Neural progenitor cell (in vitro differentiated cells): ENCODE measurements at regions not wholly inside any gene's neighbourhood (a gene's known extent, or its start where the extent isn't known, plus 50 kb on each side); places are given as distances from the start of the nearest gene placed in this dataset.

ENCODE experiments used
- DNase-seq: peaks from one replicate; pipeline ENCODE4 v3.0.0-alpha.2; 2016; ENCODE audit warnings: low spot score
- H2AFZ ChIP-seq: fragments of 200-600 bp; sonication (generic); replicated peaks from 2 replicates; pipeline ENCODE4 v1.6.1; 2016; ENCODE audit warnings: antibody characterized with exemption
- H3F3A ChIP-seq: fragments of 200-600 bp; sonication (generic); 2 replicates; pipeline ENCODE4 v1.6.1; 2016; ENCODE audit warnings: antibody characterized with exemption, low read depth
- H3K27ac ChIP-seq: fragments of 200-600 bp; sonication (generic); 2 replicates; pipeline ENCODE4 v1.5.1; 2016; ENCODE audit warnings: mild to moderate bottlenecking
- H3K27me3 ChIP-seq: fragments of 200-600 bp; sonication (generic); 2 replicates; pipeline ENCODE4 v1.6.1; 2016; ENCODE audit warnings: mild to moderate bottlenecking, moderate library complexity
- H3K36me3 ChIP-seq: fragments of 200-600 bp; sonication (generic); 2 replicates; pipeline ENCODE4 v1.5.1; 2016
- H3K4me1 ChIP-seq: fragments of 200-600 bp; sonication (generic); 2 replicates; pipeline ENCODE4 v1.6.1; 2016; ENCODE audit warnings: mixed run types
- H3K4me2 ChIP-seq: fragments of 200-600 bp; sonication (generic); 2 replicates; pipeline ENCODE4 v1.6.1; 2016
- H3K4me3 ChIP-seq: fragments of 200-600 bp; sonication (generic); 2 replicates; pipeline ENCODE4 v1.5.1; 2016
- H3K79me2 ChIP-seq: fragments of 200-600 bp; sonication (generic); 2 replicates; pipeline ENCODE4 v1.6.1; 2016; ENCODE audit warnings: low read depth
- H3K9ac ChIP-seq: fragments of 200-600 bp; sonication (generic); 2 replicates; pipeline ENCODE4 v1.6.1; 2016
- H3K9me3 ChIP-seq: fragments of 200-600 bp; sonication (generic); 2 replicates; pipeline ENCODE4 v1.5.1; 2016; ENCODE audit warnings: low read depth
- H4K20me1 ChIP-seq: fragments of 200-600 bp; sonication (generic); 2 replicates; pipeline ENCODE4 v1.6.1; 2016; ENCODE audit warnings: low read depth
- H3K27ac Mint-ChIP-seq: 3 replicates; pipeline ENCODE4 v1.8.0; 2021; ENCODE audit warnings: mixed read lengths
- H3K27me3 Mint-ChIP-seq: 2 replicates; pipeline ENCODE4 v1.8.0; 2022; ENCODE audit warnings: low read depth, mild to moderate bottlenecking, inconsistent platforms, moderate library complexity, mixed read lengths; ENCODE audit not compliant: insufficient read depth
- H3K36me3 Mint-ChIP-seq: 3 replicates; pipeline ENCODE4 v1.8.0; 2021; ENCODE audit warnings: mixed read lengths
- H3K4me1 Mint-ChIP-seq: 3 replicates; pipeline ENCODE4 v1.8.0; 2021; ENCODE audit warnings: mixed read lengths
- H3K4me3 Mint-ChIP-seq: 3 replicates; pipeline ENCODE4 v1.8.0; 2021; ENCODE audit warnings: mild to moderate bottlenecking, moderate library complexity, mixed read lengths
- H3K9me3 Mint-ChIP-seq: 3 replicates; pipeline ENCODE4 v1.8.0; 2020; ENCODE audit warnings: mixed read lengths
- EZH2 ChIP-seq: fragments of 200-600 bp; sonication (generic); IDR thresholded peaks from 2 replicates; pipeline ENCODE4 v1.6.1; 2017; ENCODE audit warnings: antibody characterized with exemption, mild to moderate bottlenecking, moderate library complexity
- EZH2phosphoT487 ChIP-seq: fragments of 200-600 bp; sonication (generic); IDR thresholded peaks from 2 replicates; pipeline ENCODE4 v1.6.1; 2017; ENCODE audit warnings: antibody characterized with exemption
- TF ChIP-seq, protein P1 (sequence below): fragments of 200-600 bp; sonication (generic); IDR thresholded peaks from 2 replicates; pipeline ENCODE4 v1.5.1; 2017; ENCODE audit warnings: antibody characterized with exemption, mild to moderate bottlenecking

DNA sequence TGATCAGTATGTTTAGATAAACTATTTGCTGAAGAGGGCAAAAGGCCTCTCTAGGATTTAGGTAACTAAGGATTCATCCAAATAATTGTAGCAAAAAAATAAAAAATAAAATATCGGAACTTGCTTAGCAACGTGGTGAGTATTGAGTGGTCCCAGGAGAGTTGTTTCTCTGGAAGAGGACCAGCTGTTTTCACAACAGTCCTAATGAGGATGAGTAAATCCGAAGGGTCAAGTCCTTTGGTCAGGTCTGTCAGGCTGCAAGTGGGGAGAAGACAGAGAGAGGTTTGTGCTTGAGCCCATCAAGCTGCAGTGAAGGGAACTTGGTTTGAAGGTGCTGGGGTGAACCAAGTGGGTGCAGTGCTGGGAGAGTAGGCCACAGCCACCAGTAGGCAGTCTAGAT, 539.2 kb downstream of the SLC4A3 start:
- Histone ChIP-seq H3K27me3 (no peaks in the 10 kb centered on the region), H3K4me3 (no peak overlapping the region), H3K36me3 (no peaks in the 10 kb centered on the region), H3K4me2 (no peak overlapping the region), H3K9ac (no peak overlapping the region), H2AFZ (no peak overlapping the region), H4K20me1 (no peaks in the 10 kb centered on the region), H3K9me3 (no peaks in the 10 kb centered on the region), H3F3A (no peaks in the 10 kb centered on the region), H3K27ac (no peak overlapping the region), H3K4me1 (no peaks in the 10 kb centered on the region), H3K79me2 (no peaks in the 10 kb centered on the region)
- TF ChIP-seq EZH2phosphoT487 (no peak), EZH2 (no peak)
- TF ChIP-seq, protein P1, sequence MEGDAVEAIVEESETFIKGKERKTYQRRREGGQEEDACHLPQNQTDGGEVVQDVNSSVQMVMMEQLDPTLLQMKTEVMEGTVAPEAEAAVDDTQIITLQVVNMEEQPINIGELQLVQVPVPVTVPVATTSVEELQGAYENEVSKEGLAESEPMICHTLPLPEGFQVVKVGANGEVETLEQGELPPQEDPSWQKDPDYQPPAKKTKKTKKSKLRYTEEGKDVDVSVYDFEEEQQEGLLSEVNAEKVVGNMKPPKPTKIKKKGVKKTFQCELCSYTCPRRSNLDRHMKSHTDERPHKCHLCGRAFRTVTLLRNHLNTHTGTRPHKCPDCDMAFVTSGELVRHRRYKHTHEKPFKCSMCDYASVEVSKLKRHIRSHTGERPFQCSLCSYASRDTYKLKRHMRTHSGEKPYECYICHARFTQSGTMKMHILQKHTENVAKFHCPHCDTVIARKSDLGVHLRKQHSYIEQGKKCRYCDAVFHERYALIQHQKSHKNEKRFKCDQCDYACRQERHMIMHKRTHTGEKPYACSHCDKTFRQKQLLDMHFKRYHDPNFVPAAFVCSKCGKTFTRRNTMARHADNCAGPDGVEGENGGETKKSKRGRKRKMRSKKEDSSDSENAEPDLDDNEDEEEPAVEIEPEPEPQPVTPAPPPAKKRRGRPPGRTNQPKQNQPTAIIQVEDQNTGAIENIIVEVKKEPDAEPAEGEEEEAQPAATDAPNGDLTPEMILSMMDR = no peak
- H3K27ac Mint-ChIP-seq = no peak overlapping the region
- no peak overlapping the region for H3K4me3 Mint-ChIP-seq
- no peak for DNase-seq
- peaks cover 2% of the 10 kb centered on the region for H3K9me3 Mint-ChIP-seq
- no peaks in the 10 kb centered on the region for H3K27me3 Mint-ChIP-seq
- peaks cover 9% of the 10 kb centered on the region for H3K4me1 Mint-ChIP-seq
- H3K36me3 Mint-ChIP-seq = no peaks in the 10 kb centered on the region

DNA sequence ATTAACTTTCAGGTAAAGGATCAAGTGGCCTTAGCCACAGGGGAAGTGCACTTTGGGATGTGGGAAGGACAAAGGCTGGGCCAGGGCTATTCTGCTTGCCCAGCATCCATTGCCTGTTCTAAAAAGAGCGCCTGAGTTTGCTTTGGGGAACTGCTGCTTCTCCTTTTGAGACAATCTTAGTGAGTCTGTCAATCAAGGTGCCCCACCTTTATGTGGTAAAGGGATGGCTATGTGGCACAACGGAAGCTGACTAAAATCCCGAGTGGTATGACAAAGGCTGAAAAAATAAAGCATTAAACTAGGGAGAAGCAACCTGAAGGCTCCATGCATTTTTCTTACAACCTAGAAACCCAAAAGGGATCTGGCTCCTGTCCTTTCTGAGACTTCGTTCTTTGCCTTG, 540.5 kb downstream of the SLC4A3 start:
- no peak overlapping the region for H3K9ac ChIP-seq

DNA sequence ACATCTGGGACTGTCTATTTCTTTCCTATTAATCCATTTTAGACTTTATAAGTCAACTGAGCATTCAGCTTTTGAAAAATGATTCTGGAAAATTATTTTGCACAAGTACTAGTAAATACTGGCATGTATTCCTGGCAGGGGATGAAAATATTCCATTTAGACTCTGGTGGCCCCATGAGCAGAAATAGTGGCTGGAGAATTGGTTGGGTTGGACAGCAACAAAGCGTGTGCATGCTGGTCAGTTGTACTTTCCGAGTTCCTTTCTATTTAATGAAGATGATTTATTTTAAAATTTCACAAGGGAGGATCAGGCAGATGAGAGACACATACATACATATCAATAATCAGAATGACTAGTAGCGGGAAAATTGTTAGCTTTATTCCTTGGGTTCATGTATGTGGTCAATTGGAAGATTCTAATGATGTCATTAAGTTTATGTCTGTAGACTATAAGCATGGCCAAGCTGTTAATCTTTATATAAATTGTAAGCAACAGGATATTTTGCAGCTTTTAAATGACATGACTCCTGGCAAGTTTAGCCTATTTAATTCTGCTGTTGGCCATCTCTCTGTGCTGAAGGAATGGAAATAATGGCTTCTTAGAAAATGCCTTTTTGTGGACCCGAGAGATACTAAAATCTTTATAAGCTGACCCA, 541.6 kb downstream of the SLC4A3 start:
- Histone ChIP-seq H2AFZ (no peak overlapping the region), H3K4me2 (no peak overlapping the region), H3K27me3 (no peaks in the 10 kb centered on the region), H3F3A (no peaks in the 10 kb centered on the region), H4K20me1 (no peaks in the 10 kb centered on the region), H3K4me1 (no peaks in the 10 kb centered on the region), H3K9ac (no peak overlapping the region), H3K27ac (no peak overlapping the region), H3K36me3 (no peaks in the 10 kb centered on the region), H3K4me3 (no peak overlapping the region), H3K79me2 (no peaks in the 10 kb centered on the region), H3K9me3 (no peaks in the 10 kb centered on the region)
- no peaks in the 10 kb centered on the region for H3K36me3 Mint-ChIP-seq
- H3K27ac Mint-ChIP-seq = no peak overlapping the region
- peaks cover 4% of the 10 kb centered on the region for H3K4me1 Mint-ChIP-seq
- peaks cover 2% of the 10 kb centered on the region for H3K9me3 Mint-ChIP-seq
- no peak overlapping the region for H3K4me3 Mint-ChIP-seq
- TF ChIP-seq EZH2phosphoT487 = no peak
- TF ChIP-seq, protein P1 = no peak
- no peak for TF ChIP-seq EZH2
- no peak for DNase-seq
- no peaks in the 10 kb centered on the region for H3K27me3 Mint-ChIP-seq

More for the DNA sequence above, 540.5 kb downstream of the SLC4A3 start:
- Histone ChIP-seq H3F3A (no peaks in the 10 kb centered on the region), H3K4me3 (no peak overlapping the region), H3K27ac (no peak overlapping the region), H3K9me3 (no peaks in the 10 kb centered on the region), H3K4me1 (no peaks in the 10 kb centered on the region), H3K27me3 (no peaks in the 10 kb centered on the region), H2AFZ (no peak overlapping the region), H4K20me1 (no peaks in the 10 kb centered on the region), H3K4me2 (no peak overlapping the region), H3K36me3 (no peaks in the 10 kb centered on the region), H3K79me2 (no peaks in the 10 kb centered on the region)
- Mint-ChIP-seq H3K27me3 (no peaks in the 10 kb centered on the region), H3K9me3 (peaks cover 2% of the 10 kb centered on the region), H3K4me3 (no peak overlapping the region), H3K27ac (no peak overlapping the region), H3K36me3 (no peaks in the 10 kb centered on the region), H3K4me1 (peaks cover 4% of the 10 kb centered on the region)
- TF ChIP-seq EZH2phosphoT487 = no peak
- TF ChIP-seq, protein P1 = no peak
- TF ChIP-seq EZH2 = no peak
- no peak for DNase-seq
